HG03571 (cell line): ENCODE measurements at regions not wholly inside any gene's neighbourhood (a gene's known extent, or its start where the extent isn't known, plus 50 kb on each side); places are given as distances from the start of the nearest gene placed in this dataset.

Source experiments
- ATAC-seq: cut with Tn5 transposase; IDR thresholded peaks from one replicate; pipeline ENCODE4 v1.9.1; 2021; ENCODE audit not compliant: unreplicated experiment

DNA sequence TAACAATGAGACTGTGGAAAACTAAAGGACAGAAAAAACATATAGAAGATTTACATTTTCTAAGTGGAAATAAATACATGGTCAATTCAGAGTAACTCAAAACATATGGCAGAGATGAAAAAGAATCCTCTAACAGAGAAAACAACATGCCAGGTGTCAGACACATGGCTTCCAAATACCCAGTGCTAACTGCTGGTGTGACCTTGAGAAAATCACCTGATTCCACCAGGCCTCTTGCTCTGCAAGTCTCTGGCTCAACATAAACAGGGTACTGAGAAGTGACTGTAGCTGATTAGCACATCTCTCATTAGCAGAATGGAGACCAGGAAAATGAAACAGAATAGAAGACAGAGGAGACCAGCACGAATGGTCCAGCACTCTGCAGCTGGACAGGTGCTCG, 210.8 kb downstream of the HNMT start:
- ATAC-seq: no peak

DNA sequence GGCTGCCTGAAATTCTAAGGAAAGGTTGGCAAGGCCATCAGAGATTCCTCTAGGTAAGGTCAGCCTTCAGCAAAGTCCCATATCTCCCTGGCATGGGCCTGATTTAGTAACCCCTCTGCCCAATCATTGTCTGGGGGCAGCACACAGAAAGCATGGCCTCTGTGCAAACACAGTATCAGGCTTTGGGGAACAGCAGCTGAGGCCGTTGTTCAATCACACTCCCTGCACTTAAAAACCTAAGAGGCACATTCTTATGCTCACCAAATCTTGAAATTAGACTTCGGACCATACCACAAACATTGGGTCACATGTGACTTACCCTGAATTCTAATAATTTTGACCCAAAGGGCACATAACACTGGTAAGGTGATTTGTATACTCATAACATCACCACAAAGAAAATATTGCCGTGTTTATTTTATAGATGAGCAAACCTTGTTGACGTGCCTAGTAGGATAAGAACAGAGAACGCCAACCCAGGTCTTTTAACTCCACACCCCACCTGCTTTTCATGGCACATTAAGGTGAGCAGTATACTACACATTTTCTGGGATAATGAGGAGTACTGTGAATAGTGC, 212.7 kb downstream of the HNMT start:
- ATAC-seq: no peak

DNA sequence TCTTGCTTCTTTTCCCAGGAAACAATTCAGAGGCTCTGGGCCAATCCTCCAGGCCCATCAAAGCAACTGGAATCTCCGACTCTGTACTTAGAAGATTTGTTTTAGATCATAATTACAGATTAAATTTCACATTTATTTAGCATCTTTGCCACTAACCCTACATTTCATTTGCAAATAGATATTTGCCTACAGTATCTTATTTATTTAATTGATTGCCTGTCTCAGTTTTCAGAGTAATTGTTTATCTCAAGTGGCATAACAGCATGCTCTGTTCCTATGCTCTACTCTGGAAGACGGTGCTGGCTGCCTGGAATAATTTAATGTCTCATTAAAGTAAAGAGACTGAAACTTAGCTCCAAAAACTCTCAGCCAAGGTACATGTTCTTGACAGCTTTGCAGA, 213.4 kb downstream of the HNMT start:
- ATAC-seq: no peak

DNA sequence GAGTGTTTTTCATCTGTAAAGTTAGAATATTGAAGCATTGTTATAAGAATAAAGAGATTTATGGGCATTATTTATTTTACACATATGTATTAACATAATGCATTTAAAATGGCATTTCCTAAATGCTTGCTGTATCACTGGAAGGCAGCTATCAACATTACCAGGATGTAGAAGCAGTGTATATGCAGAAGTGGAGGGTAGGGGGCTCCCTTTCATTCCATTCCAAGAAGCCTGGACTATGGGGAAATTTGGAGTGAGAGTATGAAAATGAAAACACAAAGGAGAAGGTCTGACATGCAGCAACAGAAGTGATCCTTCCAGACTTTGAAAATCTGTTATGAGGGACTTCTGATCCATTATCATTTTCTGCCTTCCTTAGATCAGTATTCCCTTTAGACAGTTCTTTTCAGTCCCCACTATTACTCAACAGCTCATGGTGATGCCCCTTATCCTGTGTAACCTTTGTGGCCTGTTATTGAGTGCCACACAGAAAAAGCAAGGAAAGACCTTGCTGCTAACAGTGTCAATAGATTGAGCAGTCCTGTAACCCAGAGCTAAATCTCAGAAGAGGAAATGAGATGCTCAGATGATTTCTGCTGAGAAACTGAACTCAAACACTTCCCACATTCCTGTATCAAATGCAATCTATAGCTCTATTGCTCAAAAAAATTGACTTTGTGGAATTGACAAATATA, 216.6 kb downstream of the HNMT start:
- ATAC-seq: no peak

DNA sequence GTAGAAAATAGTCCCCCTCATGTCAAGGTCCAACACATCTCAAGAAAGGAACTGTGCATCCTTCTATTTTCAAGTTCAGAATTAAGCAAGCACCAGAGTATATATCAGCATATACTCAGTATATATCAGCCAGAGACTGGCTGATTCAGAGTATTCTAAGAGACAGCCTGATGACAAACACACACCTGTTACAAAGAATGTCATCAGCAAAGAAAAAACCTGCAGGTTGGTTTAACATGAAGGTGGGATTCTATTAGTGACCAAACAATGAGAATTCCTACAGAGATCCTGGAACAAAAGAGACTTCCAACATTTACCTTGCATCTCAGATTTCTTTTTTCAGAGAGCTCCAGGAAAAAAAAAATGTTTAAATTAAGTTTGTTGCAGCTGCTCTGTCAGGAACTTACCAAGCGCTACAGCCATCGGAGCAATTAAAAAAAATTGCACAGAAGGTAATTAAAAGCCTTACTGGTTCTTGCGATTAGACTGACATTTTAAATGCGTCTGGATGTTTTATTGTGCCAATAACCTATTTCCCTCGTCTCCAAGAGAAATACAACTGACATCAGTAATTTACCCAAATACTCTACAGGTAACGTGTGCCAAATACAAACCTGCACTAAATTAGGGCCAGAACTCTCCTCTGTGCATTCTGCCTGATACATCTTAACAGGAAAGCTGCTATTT, 218.1 kb downstream of the HNMT start:
- no peak for ATAC-seq

DNA sequence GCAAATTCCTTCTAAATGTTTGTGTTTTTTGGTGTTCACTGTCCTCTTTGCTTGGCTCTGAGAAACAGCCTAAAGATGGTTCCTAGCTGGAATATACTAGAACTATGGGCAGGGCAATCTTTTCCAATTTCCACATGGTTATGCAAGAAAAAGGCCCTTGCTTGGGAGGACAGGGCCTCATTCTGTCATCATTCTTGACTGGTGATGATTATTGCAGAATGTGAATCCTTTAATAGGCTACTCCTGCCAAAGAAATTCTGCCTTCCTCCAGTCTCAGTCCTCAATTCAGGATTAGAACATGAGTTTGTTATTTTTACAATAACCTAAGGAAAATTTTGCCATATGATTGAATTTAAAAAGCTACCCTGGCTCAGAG, 218.7 kb downstream of the HNMT start:
- no peak for ATAC-seq

DNA sequence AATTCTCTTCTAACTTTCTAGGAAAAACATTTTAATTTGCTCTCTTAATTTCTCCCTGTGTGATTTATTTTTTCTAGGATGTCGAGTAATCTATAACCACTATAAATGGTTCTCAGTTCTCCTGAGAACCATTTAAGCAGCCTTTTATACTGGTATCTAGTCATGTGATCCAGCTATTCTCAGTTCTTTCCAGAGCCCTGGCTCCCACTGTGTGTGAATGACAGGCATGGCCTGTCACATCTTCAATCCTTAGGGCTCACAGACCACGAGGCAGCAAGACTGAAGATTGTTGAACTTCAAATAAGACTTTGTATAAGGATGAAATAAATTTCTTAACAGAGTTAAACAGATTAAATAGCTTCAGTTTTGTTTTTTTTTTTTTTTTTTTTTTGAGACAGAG, 219.4 kb downstream of the HNMT start:
- ATAC-seq: no peak

DNA sequence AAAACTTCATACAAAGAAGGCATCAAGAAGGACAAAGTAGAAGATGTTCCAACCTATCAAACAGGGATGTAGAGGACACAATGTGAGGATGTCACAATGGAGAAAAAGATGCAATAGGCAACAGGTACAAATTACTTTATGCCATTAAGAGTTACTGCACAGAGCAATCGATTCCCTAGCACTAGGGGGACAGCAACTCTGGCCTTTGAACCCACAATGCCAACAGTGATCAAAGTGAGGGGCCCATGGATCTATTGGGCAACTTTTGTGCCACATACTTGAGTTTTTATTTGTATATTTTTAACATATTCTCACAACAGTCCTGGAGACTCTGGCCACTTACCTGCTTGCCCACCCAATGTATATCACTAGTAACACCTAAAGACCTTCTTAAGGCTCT, 220.2 kb downstream of the HNMT start:
- ATAC-seq: no peak

DNA sequence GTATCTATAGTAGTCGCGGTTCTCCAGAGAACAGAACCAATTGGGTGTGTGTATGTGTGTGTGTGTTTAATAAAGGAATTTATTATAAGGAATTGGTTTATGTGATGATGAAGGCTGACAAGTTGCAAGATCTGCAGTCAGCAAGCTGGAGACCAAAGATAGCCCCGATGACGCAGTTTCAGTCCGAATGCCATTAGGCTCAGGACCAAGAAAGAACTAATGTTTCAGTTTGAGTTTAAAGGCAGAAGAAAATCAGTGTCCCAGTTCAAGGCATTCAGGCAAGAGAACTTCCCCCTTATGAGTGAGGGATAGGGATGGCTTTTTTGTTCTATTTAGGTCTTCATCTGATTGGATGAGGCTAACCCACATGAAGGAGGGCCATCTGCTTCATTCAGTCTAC, 221.6 kb downstream of the HNMT start:
- no peak for ATAC-seq

DNA sequence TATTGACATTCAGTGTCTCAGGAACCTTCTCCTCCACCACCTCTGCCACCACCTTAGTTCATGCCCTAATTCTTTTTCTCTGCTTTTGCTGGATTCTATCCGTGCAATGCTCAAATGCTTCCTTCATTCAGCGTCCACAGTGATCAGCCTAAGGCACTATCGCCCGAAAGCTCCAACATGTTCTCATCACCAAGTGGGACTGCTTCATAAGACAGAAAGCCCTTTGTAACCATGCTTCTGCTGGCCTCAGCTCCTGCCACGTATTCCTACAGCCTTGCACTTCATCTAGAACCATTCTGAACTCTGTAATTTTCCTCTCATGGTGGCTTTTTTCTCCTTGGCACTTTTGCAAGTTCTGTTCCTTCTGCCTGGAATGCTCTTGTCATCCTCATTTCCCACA, 222.9 kb downstream of the HNMT start:
- ATAC-seq: no peak

DNA sequence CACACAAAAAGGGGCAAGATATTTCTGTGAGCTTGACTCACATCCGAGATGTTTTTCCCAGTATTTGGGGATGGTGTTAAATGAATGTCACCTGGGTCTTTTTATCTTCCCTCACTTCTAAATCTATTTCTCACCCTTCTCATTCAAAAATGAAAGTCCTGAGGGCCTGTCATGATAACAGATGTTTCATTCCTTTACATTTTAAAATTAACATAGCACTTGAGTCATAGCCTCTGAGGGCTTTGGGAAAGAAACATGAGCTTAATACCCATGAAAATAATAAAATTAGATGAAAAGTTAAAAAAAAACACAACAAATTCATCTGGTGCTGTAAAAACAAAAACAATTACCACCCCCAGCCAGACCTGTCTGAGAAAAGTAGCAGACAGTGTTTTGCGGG, 226.7 kb downstream of the HNMT start:
- no peak for ATAC-seq

DNA sequence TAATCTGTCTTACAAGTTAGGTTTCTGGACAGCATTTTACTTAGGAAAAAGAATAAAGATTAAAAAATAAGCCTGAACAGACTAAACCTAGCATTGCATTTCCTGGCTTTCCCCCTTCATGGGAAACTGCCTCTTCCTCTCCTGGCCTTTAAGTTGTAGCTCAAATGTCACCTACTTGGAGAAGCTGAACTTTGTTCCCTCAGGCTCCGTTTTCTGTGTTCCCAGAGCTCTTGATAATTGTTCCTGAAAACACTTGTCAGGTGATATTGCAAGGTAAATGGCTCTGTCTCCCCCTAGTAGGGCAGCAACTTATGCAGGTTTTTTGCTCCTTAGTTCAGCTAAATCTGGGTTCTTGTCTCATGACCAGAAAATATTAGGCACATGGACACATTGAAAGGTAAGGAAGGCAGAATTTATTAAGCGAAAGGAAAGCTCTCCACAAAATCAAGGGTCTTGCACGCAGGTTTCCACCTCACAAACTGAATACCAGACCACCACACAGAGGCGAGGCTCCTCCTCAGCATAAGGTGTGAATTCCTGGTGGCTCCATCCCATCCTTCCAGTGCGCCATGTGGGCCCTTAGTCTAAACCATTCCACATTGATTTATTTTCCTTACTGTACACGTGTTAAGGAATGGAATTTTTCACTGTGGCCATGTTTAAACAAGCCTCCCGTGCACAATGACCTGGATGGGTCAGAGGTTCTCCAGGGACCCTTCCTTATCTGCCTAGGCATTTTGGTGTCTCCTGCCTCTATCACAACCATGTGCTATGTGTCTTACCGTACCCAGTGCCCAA, 229.3 kb downstream of the HNMT start:
- no peak for ATAC-seq

DNA sequence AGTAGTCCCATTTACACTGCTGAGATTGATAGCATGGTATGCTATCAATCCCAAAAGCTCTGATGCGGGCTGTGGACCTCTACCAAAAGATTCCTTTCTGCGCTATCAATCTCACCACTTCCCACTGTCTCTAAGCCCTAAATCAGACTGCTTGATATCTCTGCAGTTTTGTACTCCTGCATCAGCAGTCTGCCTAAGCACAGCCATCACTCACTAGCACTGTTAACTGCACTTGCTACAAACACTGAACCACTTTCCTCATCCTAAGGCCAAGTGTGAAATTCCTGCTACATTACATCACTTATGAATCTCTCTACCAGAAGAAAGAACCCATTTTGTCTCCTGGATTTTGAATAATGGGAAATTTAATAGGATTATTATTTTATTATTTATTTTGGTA, 237.0 kb downstream of the HNMT start:
- ATAC-seq: no peak

DNA sequence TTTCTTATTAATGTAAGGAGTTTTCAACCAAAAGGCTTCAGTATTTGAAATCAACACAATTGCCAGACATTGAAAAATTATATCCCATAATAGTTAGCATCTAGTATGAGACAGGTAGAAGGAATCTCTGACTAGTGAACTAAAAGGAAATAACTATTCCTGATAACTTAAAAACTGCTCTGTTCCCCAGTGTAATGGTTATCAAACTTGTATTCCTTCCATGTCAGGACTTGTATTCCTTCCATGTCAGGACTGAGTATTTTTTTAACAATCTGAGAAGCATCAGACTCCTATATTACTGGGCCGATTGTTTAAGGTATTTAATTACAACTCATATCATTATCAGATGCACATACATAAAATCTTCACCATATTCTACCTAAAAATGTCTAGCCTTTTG, 238.5 kb downstream of the HNMT start:
- no peak for ATAC-seq

DNA sequence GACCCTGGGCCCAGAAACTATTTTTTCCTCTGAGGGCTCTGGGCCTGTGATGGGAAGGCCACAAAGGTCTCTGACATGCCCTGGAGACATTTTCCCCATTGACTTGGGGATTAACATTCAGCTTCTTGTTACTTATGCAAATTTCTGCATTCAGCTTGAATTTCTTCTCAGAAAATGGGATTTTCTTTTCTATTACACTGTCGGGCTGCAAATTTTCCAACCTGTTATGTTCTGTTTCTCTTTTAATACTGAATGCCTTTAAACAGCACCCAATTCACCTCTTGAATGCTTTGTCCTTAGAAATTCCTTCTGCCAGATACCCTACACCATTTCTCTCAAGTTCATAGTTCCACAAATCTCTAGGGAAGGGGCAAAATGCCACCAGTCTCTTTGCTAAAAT, 241.0 kb downstream of the HNMT start:
- ATAC-seq: no peak

DNA sequence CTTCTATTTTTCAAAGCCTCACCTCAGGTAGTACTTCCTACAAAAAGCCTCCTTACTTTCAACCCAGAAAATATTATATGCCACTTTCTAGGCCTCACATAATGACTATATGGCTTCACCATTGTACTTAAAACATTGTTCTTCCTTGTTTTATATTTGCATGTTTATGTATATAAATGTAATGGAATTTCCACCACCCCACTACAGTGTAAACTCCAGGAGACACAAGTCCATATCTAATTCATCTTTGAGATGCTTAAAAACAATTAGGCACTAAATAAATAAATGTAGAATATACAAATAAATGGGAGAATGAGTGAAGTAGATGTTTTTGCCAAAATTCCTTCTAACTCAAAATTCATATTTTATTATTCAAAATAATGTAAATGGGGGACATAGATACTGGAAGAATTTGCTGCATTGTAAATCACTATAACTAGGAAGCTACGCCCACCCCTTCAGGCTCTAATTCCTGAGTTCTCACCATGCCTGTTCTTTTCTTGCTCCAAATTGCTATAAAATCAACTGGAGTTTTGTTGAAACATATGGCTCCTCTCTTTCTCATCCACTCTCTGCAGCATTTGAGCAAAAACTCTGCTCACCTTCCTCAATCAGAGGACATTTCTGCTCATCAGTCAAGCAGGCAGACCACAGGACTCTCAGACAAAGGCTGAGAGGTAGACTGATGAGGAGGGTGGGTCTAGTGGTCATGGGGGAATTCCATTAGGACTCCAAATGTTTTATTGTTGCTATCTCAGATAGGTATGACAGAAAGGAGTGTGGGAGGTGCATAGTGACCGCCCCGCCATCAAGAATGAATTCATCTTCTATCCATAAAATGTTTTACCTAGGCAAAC, 243.0 kb downstream of the HNMT start:
- ATAC-seq: no peak

DNA sequence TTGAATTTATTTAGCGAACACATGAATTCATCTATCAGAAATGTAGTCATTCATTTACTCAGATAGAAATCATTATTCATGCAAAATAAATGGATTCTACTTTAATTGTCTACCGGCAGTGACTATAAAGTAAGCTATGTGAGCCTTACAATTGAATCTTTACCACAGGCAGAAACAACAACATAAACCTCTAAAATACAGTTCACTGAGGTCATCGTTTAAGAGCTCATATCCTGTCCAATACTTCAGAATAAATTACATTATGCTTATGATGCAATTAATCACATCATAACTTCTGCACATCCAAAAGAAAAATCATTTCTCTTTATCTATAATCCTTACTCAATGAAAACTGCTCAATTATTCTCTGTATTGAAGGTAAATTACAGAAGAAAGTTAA, 244.7 kb downstream of the HNMT start:
- ATAC-seq: no peak

DNA sequence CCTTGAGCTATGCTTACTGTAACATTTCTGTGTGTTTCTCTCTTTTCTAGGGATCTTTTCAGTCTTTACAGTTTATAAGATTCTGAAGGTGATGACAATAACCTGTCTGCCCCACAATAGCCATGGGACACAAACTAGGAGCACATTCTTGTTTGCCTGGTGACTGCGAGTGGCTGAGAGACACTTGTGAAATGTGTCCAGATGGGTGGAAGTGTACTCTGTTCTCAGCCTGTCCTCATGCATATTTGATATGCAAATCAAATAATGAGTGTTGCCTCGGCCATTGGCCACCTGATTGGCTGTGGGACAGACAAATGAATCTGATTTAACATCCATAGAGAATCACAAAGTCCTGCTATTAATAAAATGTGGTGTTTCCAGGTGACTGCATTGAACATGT, 246.2 kb downstream of the HNMT start:
- ATAC-seq: no peak

DNA sequence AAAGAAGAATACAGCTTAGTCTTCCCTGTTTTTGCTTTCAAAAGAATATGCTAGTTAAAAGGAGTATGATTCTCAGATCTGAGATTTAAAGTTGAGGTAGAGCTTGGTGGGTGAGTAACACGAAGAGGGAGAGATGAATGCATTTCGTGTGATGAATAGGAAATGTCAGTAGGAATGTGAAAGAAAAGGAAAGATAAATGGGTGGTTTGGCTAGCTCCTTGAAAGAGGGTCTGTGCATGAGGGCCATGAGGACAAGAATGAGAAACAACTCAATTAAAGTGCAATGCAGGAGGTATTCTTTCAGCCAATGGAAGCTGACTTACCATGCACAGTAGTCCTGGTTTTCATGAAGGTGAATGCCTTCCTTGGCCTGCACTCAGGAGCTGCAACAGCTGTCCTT, 248.2 kb downstream of the HNMT start:
- ATAC-seq: no peak

DNA sequence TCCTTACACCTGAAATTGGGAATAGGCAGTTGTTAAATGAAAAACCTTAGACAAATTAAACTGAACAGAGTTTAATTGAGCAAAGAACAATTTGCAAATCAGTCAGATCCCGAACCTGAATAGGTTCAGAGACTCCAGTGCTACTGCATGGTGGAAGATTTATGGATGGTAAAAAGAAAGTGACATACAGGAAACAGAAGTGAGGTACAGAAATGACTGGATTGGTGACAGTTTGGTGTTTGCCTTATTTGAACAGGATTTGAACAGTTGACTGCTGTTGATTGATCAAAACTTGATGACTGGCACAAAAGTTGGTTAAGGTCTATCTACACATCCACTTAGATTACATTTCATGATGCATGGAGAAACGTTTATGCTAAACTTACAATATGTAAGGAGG, 248.8 kb downstream of the HNMT start:
- ATAC-seq: no peak

DNA sequence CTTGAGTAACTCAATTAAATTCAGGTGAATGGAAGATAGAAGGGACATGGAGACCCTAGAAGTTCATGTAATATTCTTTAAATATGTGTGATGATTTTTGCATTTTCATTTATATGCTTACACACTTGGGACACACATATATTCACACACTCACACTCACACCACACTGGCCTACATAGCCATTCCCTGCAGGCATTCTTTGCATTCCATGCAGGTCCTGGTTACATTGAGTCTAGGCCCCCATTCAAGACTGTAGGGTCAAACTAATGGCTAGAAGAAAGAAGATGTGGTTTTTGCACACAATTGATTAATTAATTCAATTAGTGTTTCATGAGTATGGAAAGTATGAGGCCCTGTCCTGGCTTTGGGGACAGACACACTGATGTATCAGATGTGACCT, 249.4 kb downstream of the HNMT start:
- ATAC-seq: no peak
